ENCODE measurements at regions not wholly inside any gene's neighbourhood (a gene's known extent, or its start where the extent isn't known, plus 50 kb on each side); places are given as distances from the start of the nearest gene placed in this dataset.

DNA sequence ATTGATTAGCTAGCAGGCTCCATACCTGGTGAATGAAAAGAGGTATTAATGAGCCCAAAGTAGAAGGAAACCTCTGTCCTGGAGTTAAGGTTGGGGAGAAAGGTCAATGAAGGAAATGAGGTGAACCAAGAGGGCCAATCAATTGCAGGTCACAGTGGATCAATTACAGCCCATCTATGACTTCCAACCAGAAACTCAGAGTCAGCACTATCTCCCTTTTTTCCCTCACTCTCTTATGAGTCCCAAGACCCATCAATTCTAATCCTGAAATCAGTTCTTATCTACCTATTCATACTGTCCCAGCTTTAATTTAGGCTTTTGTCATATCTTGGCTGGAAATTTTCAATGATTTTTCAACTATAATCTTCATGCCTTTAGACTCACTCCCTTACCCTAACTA, 433.2 kb upstream of the PKN2 start:
- TF ChIP-seq, protein P1, sequence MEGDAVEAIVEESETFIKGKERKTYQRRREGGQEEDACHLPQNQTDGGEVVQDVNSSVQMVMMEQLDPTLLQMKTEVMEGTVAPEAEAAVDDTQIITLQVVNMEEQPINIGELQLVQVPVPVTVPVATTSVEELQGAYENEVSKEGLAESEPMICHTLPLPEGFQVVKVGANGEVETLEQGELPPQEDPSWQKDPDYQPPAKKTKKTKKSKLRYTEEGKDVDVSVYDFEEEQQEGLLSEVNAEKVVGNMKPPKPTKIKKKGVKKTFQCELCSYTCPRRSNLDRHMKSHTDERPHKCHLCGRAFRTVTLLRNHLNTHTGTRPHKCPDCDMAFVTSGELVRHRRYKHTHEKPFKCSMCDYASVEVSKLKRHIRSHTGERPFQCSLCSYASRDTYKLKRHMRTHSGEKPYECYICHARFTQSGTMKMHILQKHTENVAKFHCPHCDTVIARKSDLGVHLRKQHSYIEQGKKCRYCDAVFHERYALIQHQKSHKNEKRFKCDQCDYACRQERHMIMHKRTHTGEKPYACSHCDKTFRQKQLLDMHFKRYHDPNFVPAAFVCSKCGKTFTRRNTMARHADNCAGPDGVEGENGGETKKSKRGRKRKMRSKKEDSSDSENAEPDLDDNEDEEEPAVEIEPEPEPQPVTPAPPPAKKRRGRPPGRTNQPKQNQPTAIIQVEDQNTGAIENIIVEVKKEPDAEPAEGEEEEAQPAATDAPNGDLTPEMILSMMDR (conservative IDR thresholded peaks at IDR 0.05 in 1 of 2, IDR thresholded peaks at IDR 0.05 in 1 of 2; ENCODE audit: extremely low read depth in 1 of 2, insufficient read depth in 1 of 2, low read depth in 1 of 2, low read length in 2 of 2) = no peak
- no peak for TF ChIP-seq EZH2 (IDR thresholded peaks at IDR 0.05; ENCODE audit: borderline replicate concordance, low read length)
